Esophagus muscularis mucosa (tissue), 3 donors: ENCODE measurements at regions not wholly inside any gene's neighbourhood (a gene's known extent, or its start where the extent isn't known, plus 50 kb on each side); places are given as distances from the start of the nearest gene placed in this dataset.

Source experiments
- CTCF ChIP-seq, 3 experiments: fragments of 200-600 bp in 2 of 3; fragments of 450-650 bp in 1 of 3; sonication (generic) in 2 of 3; IDR thresholded peaks; one replicate each; pipeline ENCODE4 v1.5.1; 2017 to 2019; ENCODE audit warnings: antibody characterized with exemption in 3 of 3, mild to moderate bottlenecking in 2 of 3, moderate library complexity in 1 of 3
- POLR2A ChIP-seq: fragments of 450-650 bp; IDR thresholded peaks from one replicate; pipeline ENCODE4 v1.6.1; 2017; ENCODE audit warnings: antibody characterized with exemption, moderate library complexity, mild to moderate bottlenecking, low read depth

GRCh38 chr7:119545118-119545517 is 727.9 kb upstream of the KCND2 start:
- TF ChIP-seq CTCF (IDR thresholded peaks at IDR 0.05) (no peak), POLR2A (no peak)
